ENCODE measurements at regions not wholly inside any gene's neighbourhood (a gene's known extent, or its start where the extent isn't known, plus 50 kb on each side); places are given as distances from the start of the nearest gene placed in this dataset.

GRCh38 chr4:8735236-8736089 lies 136.2 kb downstream of the HMX1 start:
- no peak for TF ChIP-seq CTCF (IDR thresholded peaks at IDR 0.05)
- no peak for TF ChIP-seq POLR2AphosphoS5 (IDR thresholded peaks at IDR 0.05)

Data from upper lobe of left lung (tissue), 4 donors.